H1 (cell line): ENCODE measurements at regions not wholly inside any gene's neighbourhood (a gene's known extent, or its start where the extent isn't known, plus 50 kb on each side); places are given as distances from the start of the nearest gene placed in this dataset.

ENCODE experiments used
- CTCF ChIA-PET: fragments of 300-600 bp; sonication (Branson Sonifier 250); formaldehyde crosslinking; loops from one replicate; lab custom pipeline; 2021; ENCODE audit not compliant: partially characterized antibody; lab: Charles Lee
- POLR2A ChIA-PET: fragments of 300-600 bp; sonication (Branson Sonifier 250); formaldehyde crosslinking; loops from one replicate; lab custom pipeline; 2021; ENCODE audit warnings: inconsistent platforms; ENCODE audit not compliant: partially characterized antibody; lab: Charles Lee
- DNase-seq, 2 experiments: peaks; one replicate each; pipeline versions ENCODE4 v3.0.0 to v3.0.0-alpha.2; 2010 to 2022; ENCODE audit warnings: low spot score in 2 of 2, low read depth in 1 of 2, mixed read lengths in 1 of 2
- FAIRE-seq: peaks from 2 replicates; lab custom pipeline; 2011; peaks lifted over from hg19 to GRCh38; lab: Jason Lieb, UNC
- H2AFZ ChIP-seq: 2 replicates; pipeline ENCODE4 v1.8.1; 2012; ENCODE audit warnings: low read length, inconsistent platforms
- H2AK5ac ChIP-seq: 2 replicates; pipeline ENCODE4 v1.6.1; 2013; ENCODE audit warnings: low read depth, low read length
- H2BK120ac ChIP-seq: replicated peaks from 2 replicates; pipeline ENCODE3; 2013; ENCODE audit warnings: low read depth, low read length, inconsistent platforms
- H2BK12ac ChIP-seq: 2 replicates; pipeline ENCODE4 v1.6.1; 2013; ENCODE audit warnings: low read depth, low read length
- H2BK15ac ChIP-seq: 2 replicates; pipeline ENCODE4 v1.6.1; 2013; ENCODE audit warnings: low read length
- H2BK20ac ChIP-seq: 2 replicates; pipeline ENCODE4 v1.6.1; 2013; ENCODE audit warnings: low read length
- H2BK5ac ChIP-seq: 2 replicates; pipeline ENCODE4 v1.6.1; 2013; ENCODE audit warnings: low read depth, low read length
- H3K14ac ChIP-seq: 2 replicates; pipeline ENCODE4 v1.6.1; 2013; ENCODE audit warnings: inconsistent platforms; ENCODE audit not compliant: insufficient read length
- H3K18ac ChIP-seq: 2 replicates; pipeline ENCODE4 v1.6.1; 2013; ENCODE audit warnings: low read length; ENCODE audit errors: extremely low read depth
- H3K23ac ChIP-seq: 2 replicates; pipeline ENCODE4 v1.6.1; 2013; ENCODE audit warnings: inconsistent platforms; ENCODE audit not compliant: insufficient read length
- H3K23me2 ChIP-seq: 2 replicates; pipeline ENCODE4 v1.6.1; 2013; ENCODE audit warnings: low read depth, low read length
- H3K27ac ChIP-seq: 2 replicates; pipeline ENCODE4 v1.6.1; 2011; ENCODE audit warnings: low read depth, low read length, inconsistent platforms
- H3K27me3 ChIP-seq, 4 experiments: replicated peaks in 1 of 4; 1 replicate in 1 of 4; 2 replicates in 3 of 4; pipeline versions ENCODE4 v1.6.1 to v1.8.1; 2011 to 2013; ENCODE audit warnings: low read length in 3 of 4, mild to moderate bottlenecking in 3 of 4, inconsistent platforms in 2 of 4, mixed read lengths in 2 of 4, moderate library complexity in 1 of 4; ENCODE audit not compliant: control insufficient read depth in 3 of 4, insufficient read depth in 3 of 4; ENCODE audit errors: extremely low read depth in 1 of 4
- H3K36me3 ChIP-seq, 4 experiments: 2 replicates each; pipeline versions ENCODE4 v1.6.1 to v1.8.1; 2011 to 2013; ENCODE audit warnings: mild to moderate bottlenecking in 4 of 4, low read length in 3 of 4, moderate library complexity in 2 of 4, control low read depth in 1 of 4, inconsistent platforms in 1 of 4; ENCODE audit not compliant: insufficient read depth in 4 of 4, control insufficient read depth in 2 of 4
- H3K4ac ChIP-seq: replicated peaks from 2 replicates; pipeline ENCODE3; 2013; ENCODE audit warnings: low read length, low read depth, mixed read lengths, inconsistent platforms; ENCODE audit not compliant: insufficient read length
- H3K4me1 ChIP-seq, 4 experiments: replicated peaks in 1 of 4; 1 replicate in 1 of 4; 2 replicates in 3 of 4; pipeline versions ENCODE4 v1.6.1 to v1.8.1; 2011 to 2013; ENCODE audit warnings: low read length in 3 of 4, inconsistent platforms in 2 of 4, mixed read lengths in 1 of 4; ENCODE audit not compliant: insufficient read depth in 4 of 4, control insufficient read depth in 3 of 4
- H3K4me2 ChIP-seq, 2 experiments: 2 replicates each; pipeline versions ENCODE4 v1.6.1 to v1.8.1; 2011 to 2013; ENCODE audit warnings: low read depth in 2 of 2, low read length in 2 of 2, control low read depth in 1 of 2, inconsistent platforms in 1 of 2, mild to moderate bottlenecking in 1 of 2; ENCODE audit not compliant: insufficient read depth in 1 of 2
- H3K4me3 ChIP-seq, 4 experiments: fragments of 200-600, 300-600 bp in 1 of 4; sonication (generic), shearing (Covaris generic), sonication (Bioruptor Twin) in 1 of 4; 2 replicates each; pipeline versions ENCODE4 v1.5.1 to v1.8.1; 2011 to 2016; ENCODE audit warnings: low read length in 4 of 4, low read depth in 3 of 4, control low read depth in 2 of 4, inconsistent platforms in 2 of 4, mild to moderate bottlenecking in 2 of 4, mixed read lengths in 1 of 4, moderate library complexity in 1 of 4; ENCODE audit not compliant: insufficient read depth in 2 of 4; ENCODE audit errors: extremely low read depth in 1 of 4
- H3K56ac ChIP-seq: replicated peaks from 2 replicates; pipeline ENCODE3; 2013; ENCODE audit warnings: low read depth, mild to moderate bottlenecking, mixed read lengths, low read length, inconsistent platforms; ENCODE audit not compliant: insufficient read length
- H3K79me1 ChIP-seq: 2 replicates; pipeline ENCODE4 v1.6.1; 2013; ENCODE audit warnings: low read depth, low read length, control low read depth
- H3K79me2 ChIP-seq, 2 experiments: 2 replicates each; pipeline versions ENCODE4 v1.6.1 to v1.8.1; 2012 to 2013; ENCODE audit warnings: low read length in 2 of 2, mild to moderate bottlenecking in 2 of 2, inconsistent platforms in 1 of 2; ENCODE audit not compliant: insufficient read depth in 2 of 2, control insufficient read depth in 1 of 2
- H3K9ac ChIP-seq, 4 experiments: replicated peaks in 1 of 4; 1 replicate in 1 of 4; 2 replicates in 3 of 4; pipeline versions ENCODE4 v1.6.1 to v1.8.1; 2011 to 2013; ENCODE audit warnings: low read depth in 3 of 4, low read length in 3 of 4, control low read depth in 2 of 4, mild to moderate bottlenecking in 2 of 4, moderate library complexity in 2 of 4, inconsistent platforms in 1 of 4; ENCODE audit errors: extremely low read depth in 1 of 4
- H3K9me3 ChIP-seq, 2 experiments: 2 replicates each; pipeline versions ENCODE4 v1.6.1 to v1.8.1; 2012 to 2013; ENCODE audit warnings: mild to moderate bottlenecking in 2 of 2, moderate library complexity in 2 of 2, control low read depth in 1 of 2, inconsistent platforms in 1 of 2, low read depth in 1 of 2, low read length in 1 of 2, mixed read lengths in 1 of 2; ENCODE audit not compliant: insufficient read depth in 2 of 2
- H4K20me1 ChIP-seq, 2 experiments: replicated peaks in 1 of 2; 2 replicates each; pipeline versions ENCODE3 to v1.8.1; 2011 to 2013; ENCODE audit warnings: inconsistent platforms in 2 of 2, low read length in 2 of 2, mild to moderate bottlenecking in 1 of 2; ENCODE audit not compliant: insufficient read depth in 2 of 2, control insufficient read depth in 1 of 2
- H4K5ac ChIP-seq: 2 replicates; pipeline ENCODE4 v1.6.1; 2013; ENCODE audit warnings: low read length, low read depth, mixed read lengths, inconsistent platforms; ENCODE audit not compliant: insufficient read length
- H4K8ac ChIP-seq: 2 replicates; pipeline ENCODE4 v1.8.0; 2013; ENCODE audit warnings: mild to moderate bottlenecking, moderate library complexity, low read length, inconsistent platforms; ENCODE audit not compliant: insufficient read depth; ENCODE audit errors: extremely low read depth
- H4K91ac ChIP-seq: replicated peaks from 2 replicates; pipeline ENCODE3; 2013; ENCODE audit warnings: low read length, mixed read lengths, inconsistent platforms; ENCODE audit not compliant: insufficient read length
- CHD1 ChIP-seq: IDR thresholded peaks from 2 replicates; pipeline ENCODE4 v1.6.1; 2012; ENCODE audit warnings: low read depth, low read length, improper control_type of control experiment
- SAP30 ChIP-seq: fragments of 300-600 bp; sonication (generic); IDR thresholded peaks from 2 replicates; pipeline ENCODE4 v1.7.1; 2012; ENCODE audit warnings: low read length, moderate library complexity, mild to moderate bottlenecking, inconsistent platforms; ENCODE audit not compliant: insufficient read depth, insufficient replicate concordance
- WGBS, 2 experiments: shearing (Covaris generic) in 1 of 2; methylation state at CpG; one replicate each; pipeline versions ENCODE4 v1.1.6 to v1.1.7; 2013 to 2015; ENCODE audit warnings: low lambda C conversion rate in 2 of 2, mixed read lengths in 2 of 2, inconsistent platforms in 1 of 2, low coverage in 1 of 2, missing lambda C conversion rate in 1 of 2; ENCODE audit not compliant: insufficient replicate concordance in 2 of 2, insufficient coverage in 1 of 2, insufficient read length in 1 of 2; ENCODE audit errors: extremely low coverage in 1 of 2, missing lambda C conversion rate in 1 of 2; 5-methylcytosine and 5-hydroxymethylcytosine counted together

- Histone ChIP-seq H2BK20ac (no peak overlapping the region), H3K27ac (no peak overlapping the region), H3K9ac (no peak overlapping the region), H3K79me2 (no peaks in the 10 kb centered on the region), H3K36me3 (no peaks in the 10 kb centered on the region), H2AK5ac (no peak overlapping the region), H3K18ac (no peak overlapping the region), H3K23me2 (no peaks in the 10 kb centered on the region), H3K14ac (no peak overlapping the region), H2AFZ (no peak overlapping the region), H3K9me3 (no peaks in the 10 kb centered on the region), H3K4me3 (no peak overlapping the region), H3K79me1 (no peaks in the 10 kb centered on the region), H3K4me2 (no peak overlapping the region), H4K91ac (no peak overlapping the region), H3K4me1 (no peaks in the 10 kb centered on the region), H2BK12ac (no peak overlapping the region), H3K4ac (no peak overlapping the region), H2BK120ac (no peak overlapping the region), H4K5ac (no peak overlapping the region), H2BK15ac (no peak overlapping the region), H3K27me3 (no peaks in the 10 kb centered on the region), H2BK5ac (no peak overlapping the region), H4K20me1 (no peaks in the 10 kb centered on the region), H3K23ac (no peak overlapping the region), H3K56ac (no peak overlapping the region), H4K8ac (no peak overlapping the region)
- no peak for FAIRE-seq
- ChIA-PET CTCF (interaction anchor here (0.7 to 2.2 kb wide), 4 partner anchors 9 to 176 kb away, joined by 3 to 8 read pairs (median 3); no protein-coding TSS in a partner anchor), POLR2A (no interaction called here)
- TF ChIP-seq SAP30 = no peak
- TF ChIP-seq CHD1 = no peak
- 90% methylated on average over 3 of the region's 3 CpGs; no CpG with 5 or more reads in 1 of the 2 experiments for WGBS, 2 experiments
- no peak for DNase-seq
Measured at GRCh38 chr13:23516190-23516589, 54.0 kb upstream of the TNFRSF19 start.
